PFSK-1 (cell line): ENCODE measurements at regions not wholly inside any gene's neighbourhood (a gene's known extent, or its start where the extent isn't known, plus 50 kb on each side); places are given as distances from the start of the nearest gene placed in this dataset.

Experiments
- FOXP2 ChIP-seq: optimal IDR thresholded peaks from 2 replicates; pipeline ENCODE3; 2011; ENCODE audit warnings: borderline replicate concordance, control low read depth, inconsistent platforms; ENCODE audit not compliant: insufficient read depth; ENCODE audit errors: extremely low read length, extremely low read depth
- POLR2AphosphoS5 ChIP-seq: IDR thresholded peaks from 2 replicates; pipeline ENCODE4 v1.6.1; 2012; ENCODE audit warnings: low read depth, mild to moderate bottlenecking, control low read depth, low read length, moderate library complexity
- REST ChIP-seq, 2 experiments: IDR thresholded peaks; 2 replicates each; pipeline versions ENCODE4 v1.6.1 to v1.8.0; 2011 to 2012; ENCODE audit warnings: low read depth in 2 of 2, low read length in 2 of 2, control low read depth in 1 of 2, inconsistent platforms in 1 of 2, mild to moderate bottlenecking in 1 of 2, moderate library complexity in 1 of 2; ENCODE audit not compliant: insufficient read depth in 1 of 2
- SIN3A ChIP-seq: IDR thresholded peaks from 2 replicates; pipeline ENCODE4 v1.6.1; 2012; ENCODE audit warnings: mild to moderate bottlenecking, low read length, moderate library complexity, borderline replicate concordance; ENCODE audit not compliant: insufficient read depth
- TAF1 ChIP-seq: IDR thresholded peaks from 2 replicates; pipeline ENCODE4 v1.6.1; 2012; ENCODE audit warnings: low read length, control low read depth, borderline replicate concordance; ENCODE audit not compliant: insufficient read depth

- no peak for TF ChIP-seq POLR2AphosphoS5
- TF ChIP-seq TAF1, result no peak
- TF ChIP-seq FOXP2, result no peak
- TF ChIP-seq REST (IDR thresholded peaks at IDR 0.05; ENCODE audit: insufficient read depth in 1 of 2, low read depth in 2 of 2, low read length in 2 of 2), result no peak
- TF ChIP-seq SIN3A, result no peak
Measured at GRCh38 chr13:76711550-76712182, 174.5 kb downstream of the KCTD12 start.

GRCh38 chr13:76709851-76710250 is 176.4 kb downstream of the KCTD12 start:
- TF ChIP-seq POLR2AphosphoS5, result no peak

DNA sequence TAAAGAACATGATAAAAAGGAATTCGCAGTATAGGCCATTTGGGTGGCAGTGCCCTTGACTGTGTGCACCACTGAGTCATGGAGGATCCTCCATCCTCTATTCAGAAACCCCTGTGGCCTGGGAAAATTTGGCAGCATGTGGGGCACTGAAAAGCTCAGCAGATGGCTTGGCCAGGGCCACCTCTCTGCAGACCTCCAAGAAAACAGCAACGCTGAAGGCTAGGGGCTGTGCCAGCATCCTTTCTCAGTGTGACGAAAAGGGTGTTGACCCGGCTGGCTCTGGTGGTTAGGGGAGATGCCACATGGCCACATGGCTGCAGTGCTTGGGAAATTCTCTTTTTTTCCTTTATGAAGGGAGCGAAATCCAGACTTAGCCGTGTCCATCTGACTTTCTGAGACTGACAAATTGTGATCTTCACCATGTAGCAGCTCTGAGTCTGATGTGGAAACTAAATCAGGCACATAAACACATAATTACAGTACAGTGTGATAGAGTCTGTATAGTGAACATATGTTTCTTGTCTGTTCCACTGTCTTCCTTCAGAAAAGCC is 178.0 kb downstream of the KCTD12 start:
- no peak for TF ChIP-seq REST (IDR thresholded peaks at IDR 0.05; ENCODE audit: insufficient read depth in 1 of 2, low read depth in 2 of 2, low read length in 2 of 2)
- TF ChIP-seq POLR2AphosphoS5, result no peak
- TF ChIP-seq TAF1, result no peak
- TF ChIP-seq SIN3A, result no peak
- TF ChIP-seq FOXP2, result no peak

- TF ChIP-seq TAF1 (no peak), FOXP2 (no peak), POLR2AphosphoS5 (no peak), SIN3A (no peak), REST (IDR thresholded peaks at IDR 0.05; ENCODE audit: insufficient read depth in 1 of 2, low read depth in 2 of 2, low read length in 2 of 2) (no peak)
Measured at GRCh38 chr13:76707360-76707759, 178.8 kb downstream of the KCTD12 start.

DNA sequence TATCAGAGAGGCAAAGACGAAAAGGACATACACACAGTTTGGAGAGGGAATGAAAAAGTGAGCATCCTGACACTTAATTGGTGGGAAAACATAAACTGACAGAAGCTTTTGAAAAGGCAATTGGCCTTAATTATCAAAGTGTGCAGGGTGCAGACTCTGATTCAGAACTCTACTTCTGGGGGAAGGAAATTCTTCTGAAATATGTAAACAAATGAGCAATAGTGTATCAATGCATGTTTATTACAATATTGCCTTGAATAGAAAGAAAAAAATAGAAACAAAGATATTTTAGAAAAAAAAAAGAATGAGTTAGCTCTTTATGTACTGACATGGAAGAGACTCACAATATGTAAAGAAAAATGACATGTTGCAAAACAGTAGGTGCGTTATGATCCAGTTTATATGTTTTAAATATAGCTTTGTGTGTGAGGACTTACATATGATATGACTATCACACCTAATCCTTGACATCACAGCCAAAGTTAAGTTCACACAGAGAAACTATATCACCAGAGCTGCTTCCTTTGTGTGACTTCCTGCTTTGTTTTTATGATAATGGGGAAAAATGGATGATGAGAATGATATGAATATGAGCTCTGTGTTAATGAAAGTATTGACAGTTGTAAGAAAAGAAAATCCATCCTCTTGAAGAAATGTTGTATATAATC is 182.4 kb downstream of the KCTD12 start:
- TF ChIP-seq REST (IDR thresholded peaks at IDR 0.05; ENCODE audit: insufficient read depth in 1 of 2, low read depth in 2 of 2, low read length in 2 of 2) (no peak), TAF1 (no peak), POLR2AphosphoS5 (no peak), SIN3A (no peak), FOXP2 (no peak)
